Fibroblast of pulmonary artery (primary cell): ENCODE measurements at regions not wholly inside any gene's neighbourhood (a gene's known extent, or its start where the extent isn't known, plus 50 kb on each side); places are given as distances from the start of the nearest gene placed in this dataset.

Experiments
- DNase-seq: peaks from one replicate; pipeline ENCODE4 v3.0.0-alpha.2; 2010; ENCODE audit warnings: low read depth
- H3K4me3 ChIP-seq: replicated peaks from 2 replicates; pipeline ENCODE4 v1.5.1; 2011; ENCODE audit warnings: low read depth, mild to moderate bottlenecking, control low read depth, low read length, moderate library complexity
- CTCF ChIP-seq: IDR thresholded peaks from 2 replicates; pipeline ENCODE4 v1.5.1; 2011; ENCODE audit warnings: mild to moderate bottlenecking, control low read depth, low read length, inconsistent platforms; ENCODE audit errors: missing control alignments

GRCh38 chr18:64333584-64333983, 184.7 kb upstream of the LINC00305 start:
- DNase-seq = peak; percentile 8
- no peak for TF ChIP-seq CTCF
- no peak overlapping the region for H3K4me3 ChIP-seq

- H3K4me3 ChIP-seq = no peak overlapping the region
- DNase-seq = no peak
- no peak for TF ChIP-seq CTCF
Observed at GRCh38 chr18:64332835-64333234, 183.9 kb upstream of the LINC00305 start.

GRCh38 chr18:64331419-64331818, 182.5 kb upstream of the LINC00305 start:
- H3K4me3 ChIP-seq = no peak overlapping the region
- DNase-seq = no peak
- no peak for TF ChIP-seq CTCF

DNA sequence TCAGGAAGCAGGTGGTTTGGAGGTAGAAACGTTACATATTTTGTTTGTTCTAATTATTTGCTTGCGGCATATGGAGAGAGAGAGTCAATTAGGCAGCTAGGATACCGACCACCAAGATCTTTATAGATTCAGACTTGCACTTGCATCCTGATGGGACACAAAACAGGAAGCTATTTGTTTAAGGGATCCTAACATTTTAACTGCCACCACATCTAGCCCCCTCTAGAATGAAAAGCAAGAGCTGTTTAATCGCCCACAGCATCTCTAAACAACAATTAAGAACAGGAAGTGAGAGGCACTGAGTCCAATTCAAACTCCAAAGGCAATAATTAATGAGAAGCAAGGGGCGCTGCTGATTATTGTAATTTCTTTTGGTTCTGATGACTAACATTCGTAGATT, 182.0 kb upstream of the LINC00305 start:
- no peak for DNase-seq
- TF ChIP-seq CTCF = no peak
- no peak overlapping the region for H3K4me3 ChIP-seq

DNA sequence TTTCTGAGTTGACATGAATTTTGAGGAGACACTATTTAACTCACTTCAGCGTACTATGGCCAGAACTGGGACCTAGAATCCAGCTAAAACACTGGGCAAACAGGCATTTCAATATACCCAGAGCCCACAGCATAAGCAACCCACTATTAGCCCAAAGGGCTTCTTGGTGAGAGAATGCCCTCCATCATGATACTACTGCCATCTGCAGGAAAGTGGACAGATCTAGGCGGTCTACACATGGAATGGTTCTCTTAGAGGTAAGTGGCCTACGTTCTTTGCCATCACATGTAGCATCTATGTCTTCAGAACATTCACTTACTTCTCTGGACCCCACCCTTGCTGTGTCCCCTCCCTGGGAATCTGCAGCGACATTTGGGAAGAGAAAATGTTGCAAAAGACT, 181.3 kb upstream of the LINC00305 start:
- TF ChIP-seq CTCF = no peak
- peak; percentile 1 for DNase-seq
- no peak overlapping the region for H3K4me3 ChIP-seq

DNA sequence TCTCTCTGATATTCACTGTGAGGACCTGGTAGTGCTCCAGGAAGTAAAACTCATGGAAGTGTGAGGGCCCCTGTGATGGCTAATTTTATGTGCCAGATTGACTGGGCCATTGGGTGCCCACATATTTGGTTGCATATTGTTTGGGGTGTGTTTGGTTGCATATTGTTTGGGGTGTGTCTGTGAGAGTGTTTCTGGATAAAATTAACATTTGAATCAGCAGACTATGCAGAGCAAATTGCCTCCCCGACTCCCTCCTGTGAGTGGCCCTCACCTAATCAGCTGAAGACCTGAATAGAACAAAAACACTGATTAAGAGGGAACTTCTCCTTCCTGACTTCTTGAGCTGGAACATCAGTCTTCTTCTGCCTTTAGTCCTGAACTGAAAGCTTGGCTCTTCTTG, 173.3 kb upstream of the LINC00305 start:
- H3K4me3 ChIP-seq = no peak overlapping the region
- no peak for DNase-seq
- TF ChIP-seq CTCF = no peak

GRCh38 chr18:64318547-64318946, 169.7 kb upstream of the LINC00305 start:
- TF ChIP-seq CTCF = no peak
- DNase-seq = no peak

More at GRCh38 chr18:64318547-64318946, 169.7 kb upstream of the LINC00305 start:
- no peak overlapping the region for H3K4me3 ChIP-seq
